ENCODE measurements at regions not wholly inside any gene's neighbourhood (a gene's known extent, or its start where the extent isn't known, plus 50 kb on each side); places are given as distances from the start of the nearest gene placed in this dataset.

DNA sequence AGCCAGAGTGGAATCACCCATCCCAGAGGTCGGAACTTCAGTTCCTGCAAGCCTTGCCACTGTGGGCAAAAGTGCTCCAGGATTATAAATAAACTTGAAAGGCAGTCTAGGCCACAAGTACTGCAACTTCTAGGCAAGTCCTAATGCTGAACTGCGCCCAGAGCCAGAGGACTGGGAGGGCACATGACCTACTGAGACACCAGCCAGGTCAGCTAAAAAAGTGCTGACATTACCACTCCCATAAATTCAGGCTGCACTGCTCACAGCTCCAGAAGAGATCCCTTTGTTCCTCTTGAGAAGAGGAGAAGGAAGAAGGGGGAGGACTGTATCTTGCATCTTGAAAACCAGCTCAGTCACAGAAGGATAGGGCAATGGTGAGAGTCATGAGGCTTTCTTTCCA is 1084.1 kb upstream of the PHF14 start:
- TF ChIP-seq CTCF (IDR thresholded peaks at IDR 0.05; ENCODE audit: poor library complexity) (no peak), EZH2 (IDR thresholded peaks at IDR 0.05; ENCODE audit: borderline replicate concordance) (no peak), EZH2phosphoT487 (IDR thresholded peaks at IDR 0.05; ENCODE audit: low read depth, severe bottlenecking, unreplicated experiment) (no peak)

All from hepatocyte (in vitro differentiated cells).